ENCODE measurements at regions not wholly inside any gene's neighbourhood (a gene's known extent, or its start where the extent isn't known, plus 50 kb on each side); places are given as distances from the start of the nearest gene placed in this dataset.

DNA sequence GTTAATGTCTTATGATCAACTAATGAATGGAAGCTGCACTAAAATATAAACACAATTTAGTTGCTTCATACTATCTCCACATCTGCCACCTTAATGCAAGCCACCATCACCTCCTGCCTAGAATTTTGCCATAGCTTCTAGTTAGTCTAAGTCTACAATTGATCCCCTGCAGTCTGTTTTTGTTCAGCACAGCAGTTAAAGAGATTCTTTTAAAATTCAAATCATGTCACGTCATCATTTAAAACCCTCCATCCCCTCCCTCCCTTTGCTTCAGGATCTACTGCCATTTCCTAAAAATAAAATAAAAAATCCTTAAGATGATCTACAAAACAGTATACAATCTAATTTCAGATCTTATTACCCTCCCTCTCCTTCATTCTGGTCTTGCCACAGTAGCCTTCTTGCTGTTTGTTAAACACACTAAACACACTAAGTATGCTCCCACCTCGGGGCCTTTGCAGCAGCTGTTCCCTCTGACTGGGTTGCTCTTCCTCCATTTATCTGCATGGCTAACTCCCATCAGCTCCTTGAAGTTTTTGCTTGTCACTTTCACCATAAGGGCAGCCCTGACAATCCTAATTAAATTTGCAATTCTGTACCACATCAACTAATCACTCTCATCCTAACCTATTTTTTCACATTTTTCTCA lies 97.0 kb upstream of the FOXP2 start:
- TF ChIP-seq, protein P1, sequence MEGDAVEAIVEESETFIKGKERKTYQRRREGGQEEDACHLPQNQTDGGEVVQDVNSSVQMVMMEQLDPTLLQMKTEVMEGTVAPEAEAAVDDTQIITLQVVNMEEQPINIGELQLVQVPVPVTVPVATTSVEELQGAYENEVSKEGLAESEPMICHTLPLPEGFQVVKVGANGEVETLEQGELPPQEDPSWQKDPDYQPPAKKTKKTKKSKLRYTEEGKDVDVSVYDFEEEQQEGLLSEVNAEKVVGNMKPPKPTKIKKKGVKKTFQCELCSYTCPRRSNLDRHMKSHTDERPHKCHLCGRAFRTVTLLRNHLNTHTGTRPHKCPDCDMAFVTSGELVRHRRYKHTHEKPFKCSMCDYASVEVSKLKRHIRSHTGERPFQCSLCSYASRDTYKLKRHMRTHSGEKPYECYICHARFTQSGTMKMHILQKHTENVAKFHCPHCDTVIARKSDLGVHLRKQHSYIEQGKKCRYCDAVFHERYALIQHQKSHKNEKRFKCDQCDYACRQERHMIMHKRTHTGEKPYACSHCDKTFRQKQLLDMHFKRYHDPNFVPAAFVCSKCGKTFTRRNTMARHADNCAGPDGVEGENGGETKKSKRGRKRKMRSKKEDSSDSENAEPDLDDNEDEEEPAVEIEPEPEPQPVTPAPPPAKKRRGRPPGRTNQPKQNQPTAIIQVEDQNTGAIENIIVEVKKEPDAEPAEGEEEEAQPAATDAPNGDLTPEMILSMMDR (conservative IDR thresholded peaks at IDR 0.05 in 1 of 2, IDR thresholded peaks at IDR 0.05 in 1 of 2; ENCODE audit: extremely low read depth in 1 of 2, insufficient read depth in 1 of 2, low read depth in 1 of 2, low read length in 2 of 2): no peak
- no peak for TF ChIP-seq EZH2 (IDR thresholded peaks at IDR 0.05; ENCODE audit: borderline replicate concordance, low read length)
